GM18520 (cell line): ENCODE measurements at regions not wholly inside any gene's neighbourhood (a gene's known extent, or its start where the extent isn't known, plus 50 kb on each side); places are given as distances from the start of the nearest gene placed in this dataset.

Source experiments
- ATAC-seq: cut with Tn5 transposase; IDR thresholded peaks from one replicate; pipeline ENCODE4 v1.9.1; 2021; ENCODE audit not compliant: unreplicated experiment

DNA sequence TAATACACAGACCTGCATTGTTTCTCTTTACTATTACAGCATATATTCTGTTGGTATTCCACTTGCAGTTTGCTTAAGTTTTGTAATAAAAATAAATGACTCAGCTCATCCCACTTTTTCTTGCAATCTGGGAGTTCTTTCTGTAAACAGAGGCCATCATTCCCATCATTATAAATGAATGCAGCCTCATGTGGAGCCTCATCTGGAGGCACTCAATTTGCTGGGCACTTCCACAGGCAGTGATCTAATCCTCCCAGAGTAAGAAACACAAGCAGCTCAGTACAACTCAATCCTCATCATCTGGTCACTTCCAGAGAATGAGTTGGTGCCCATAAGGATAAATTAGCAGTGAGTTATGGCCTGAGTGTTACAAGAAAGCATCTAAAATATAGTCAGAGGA is 2801.9 kb downstream of the PCDH9 start:
- no peak for ATAC-seq

DNA sequence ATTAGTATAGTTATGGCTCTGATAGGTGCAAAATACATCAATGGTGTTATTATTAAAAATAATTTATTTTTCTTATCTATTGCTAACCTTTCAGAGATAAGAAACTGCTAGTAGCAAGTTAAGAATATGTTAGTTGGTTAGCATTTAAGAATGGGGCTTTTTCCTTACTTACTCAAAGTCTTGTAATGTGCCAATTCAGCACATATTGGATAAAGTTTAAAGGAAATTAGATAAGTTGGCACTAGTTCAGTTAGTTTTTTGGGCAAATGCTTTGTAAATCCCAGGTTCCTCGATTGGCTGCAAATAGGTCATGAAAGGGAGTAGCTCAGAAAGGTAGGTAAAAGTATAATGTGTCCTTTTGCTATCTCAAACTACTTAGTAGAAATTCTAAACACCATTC is 2806.7 kb downstream of the PCDH9 start:
- no peak for ATAC-seq

DNA sequence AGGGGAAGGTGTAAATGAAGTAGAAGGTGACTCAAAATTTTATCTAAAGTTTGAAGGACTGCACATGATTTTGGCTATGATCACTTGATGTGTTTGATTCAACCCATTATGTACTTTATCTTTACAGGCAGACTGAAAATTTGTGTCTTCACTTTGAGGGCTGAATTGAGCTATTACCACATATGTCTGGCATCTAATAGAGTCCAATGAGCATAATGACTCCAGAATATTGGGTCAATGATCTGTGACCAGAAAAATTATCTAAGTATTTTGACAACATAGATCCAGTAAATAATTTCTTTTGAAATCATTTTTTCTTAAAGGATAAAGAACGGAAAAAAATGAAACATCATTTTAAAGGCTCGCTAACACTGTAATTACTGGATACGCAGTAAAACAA is 2810.0 kb downstream of the PCDH9 start:
- ATAC-seq = no peak

DNA sequence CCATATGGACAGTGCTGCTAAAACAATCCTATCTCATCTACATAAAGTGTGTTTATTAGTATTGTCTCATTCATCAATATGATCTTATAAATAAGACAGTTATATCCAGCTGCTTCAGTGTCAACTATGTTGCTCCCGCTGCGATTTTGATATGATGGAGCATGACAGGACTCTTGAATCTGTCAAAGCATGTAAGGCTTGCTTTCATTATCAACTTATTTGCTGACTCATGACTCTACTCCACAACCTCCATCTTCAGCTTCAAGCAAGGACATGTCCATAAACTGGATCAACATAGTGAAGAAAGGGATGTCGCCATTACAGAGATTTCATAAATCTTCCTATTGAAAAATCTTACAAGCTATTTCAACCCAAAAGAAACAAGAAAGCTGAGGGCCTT is 2812.6 kb downstream of the PCDH9 start:
- no peak for ATAC-seq

DNA sequence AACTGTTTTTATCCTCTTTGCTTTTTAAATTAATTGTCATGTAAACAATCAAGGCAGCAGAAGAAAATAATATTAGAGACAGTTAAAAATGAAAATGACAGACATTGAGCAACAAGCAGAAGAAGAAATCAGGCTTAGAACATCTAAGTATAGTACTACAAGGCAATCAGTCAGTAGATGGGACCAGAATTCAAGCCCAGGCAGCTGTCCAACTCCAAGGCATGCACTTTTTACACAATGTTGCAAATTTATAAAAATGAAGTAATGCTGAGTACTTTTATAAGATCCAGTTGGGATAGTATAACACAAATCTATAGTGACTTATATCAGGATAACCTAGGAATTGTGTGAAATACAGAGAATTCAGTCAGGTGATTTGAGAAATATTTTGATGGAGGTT is 2815.8 kb downstream of the PCDH9 start:
- ATAC-seq = no peak

DNA sequence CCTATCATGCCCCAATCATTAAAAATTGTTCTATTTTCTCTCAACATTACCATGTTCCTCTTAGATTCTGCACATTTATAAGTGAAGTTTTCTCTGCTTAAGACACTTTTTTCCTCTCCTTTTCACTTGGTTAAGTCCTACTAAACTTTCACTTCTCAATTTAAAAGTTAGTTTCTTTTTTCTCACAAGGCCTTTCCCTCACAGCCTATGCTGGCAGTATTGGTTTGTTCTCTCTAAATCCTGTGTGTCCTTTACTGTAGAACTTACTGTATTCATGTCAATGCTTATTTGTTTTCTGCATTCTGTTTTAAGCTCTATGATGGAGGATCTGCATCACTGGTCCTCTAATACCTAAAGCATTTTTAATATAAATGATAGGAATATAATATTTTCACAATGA is 2816.6 kb downstream of the PCDH9 start:
- ATAC-seq = no peak

DNA sequence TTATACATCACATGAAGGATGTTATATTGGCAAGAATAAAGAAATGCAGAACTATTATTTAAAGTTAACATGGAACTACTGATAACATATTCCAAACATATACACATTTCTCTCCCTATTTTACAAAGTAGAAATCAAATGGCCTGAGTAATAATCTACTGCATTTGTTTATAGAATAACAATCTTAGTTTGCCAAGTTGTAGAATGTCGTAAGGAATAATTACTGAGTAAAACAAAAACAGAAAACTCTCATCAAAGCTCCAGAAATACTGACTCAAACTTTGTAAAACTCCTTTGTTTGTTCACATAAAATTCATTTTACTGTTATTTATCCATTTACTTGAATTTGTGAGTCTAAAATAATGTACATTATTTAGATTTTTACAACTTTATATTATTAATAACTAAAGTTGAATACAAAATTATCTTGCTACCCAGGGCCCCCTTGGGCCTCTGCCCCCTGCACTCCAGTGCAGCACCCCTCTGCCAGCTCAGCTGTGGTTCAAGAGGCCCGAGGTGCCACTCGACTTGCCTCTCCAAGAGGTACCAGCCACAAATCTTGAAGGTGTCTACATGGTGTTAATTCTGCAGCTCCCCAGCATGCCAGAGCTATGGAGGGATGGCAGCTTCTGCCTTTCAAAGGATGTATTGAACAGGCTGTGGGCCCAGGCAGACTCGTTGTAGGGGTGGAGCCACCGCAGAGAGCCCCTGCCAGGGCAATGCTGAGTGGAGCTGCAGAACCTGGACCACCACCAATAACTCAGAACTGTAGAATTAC is 2819.7 kb downstream of the PCDH9 start:
- ATAC-seq = no peak

DNA sequence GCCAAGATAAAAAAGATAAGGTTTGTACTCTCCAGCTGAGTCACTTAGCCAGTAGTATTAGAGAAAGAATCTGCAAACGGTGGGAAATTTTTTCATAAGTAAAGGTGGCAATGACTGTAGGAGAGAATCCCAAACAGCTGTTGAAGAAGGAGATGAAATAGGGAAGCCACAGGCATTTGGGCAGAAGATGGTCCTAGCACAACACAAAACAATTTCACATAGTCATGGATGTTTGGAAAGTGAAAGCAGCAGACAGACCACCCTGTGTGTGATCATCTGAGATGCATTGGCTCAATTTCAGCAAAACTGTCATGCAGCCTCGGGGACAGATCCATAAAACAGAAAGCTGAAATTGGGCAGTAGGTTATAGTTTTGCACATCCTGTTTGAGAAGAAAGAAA is 2832.4 kb downstream of the PCDH9 start:
- ATAC-seq = no peak

DNA sequence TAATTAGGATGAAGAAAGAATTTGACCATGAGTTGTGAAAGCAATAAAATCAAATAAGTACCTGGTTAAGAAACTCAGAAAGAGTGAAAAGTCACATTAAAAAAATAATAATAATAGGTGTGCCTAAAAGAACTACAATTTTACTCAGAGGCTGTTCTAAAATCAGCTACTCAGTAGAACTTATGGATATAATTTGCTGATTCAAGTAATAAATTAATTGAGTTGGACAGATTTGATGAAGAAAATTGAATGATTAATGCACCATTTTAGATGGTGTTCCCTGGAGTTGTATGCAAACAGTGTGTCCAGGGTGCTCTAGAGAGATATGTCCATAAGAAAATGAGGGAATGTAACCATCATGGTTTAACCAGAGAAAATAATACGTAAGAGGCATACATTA is 2852.5 kb downstream of the PCDH9 start:
- ATAC-seq = no peak

DNA sequence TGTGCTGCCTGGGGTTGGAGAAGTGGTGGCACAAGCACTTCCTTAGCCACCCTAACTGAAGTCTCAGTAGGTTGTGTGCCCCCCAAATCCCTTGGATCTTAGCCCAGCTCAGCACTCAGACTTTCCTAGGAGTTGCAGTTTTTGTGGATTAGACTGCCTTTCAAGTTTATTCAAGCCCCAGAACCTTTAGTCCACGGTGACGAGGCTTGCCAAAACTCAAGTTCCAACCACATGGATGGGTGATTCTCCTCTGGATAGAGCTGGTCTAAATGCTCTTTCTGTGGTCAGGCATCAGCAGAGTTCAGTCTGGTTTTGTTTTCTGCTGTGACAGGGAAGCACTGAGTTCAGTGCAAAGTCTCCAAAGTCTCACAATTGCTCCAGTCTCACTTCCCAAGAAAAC is 2858.7 kb downstream of the PCDH9 start:
- no peak for ATAC-seq

DNA sequence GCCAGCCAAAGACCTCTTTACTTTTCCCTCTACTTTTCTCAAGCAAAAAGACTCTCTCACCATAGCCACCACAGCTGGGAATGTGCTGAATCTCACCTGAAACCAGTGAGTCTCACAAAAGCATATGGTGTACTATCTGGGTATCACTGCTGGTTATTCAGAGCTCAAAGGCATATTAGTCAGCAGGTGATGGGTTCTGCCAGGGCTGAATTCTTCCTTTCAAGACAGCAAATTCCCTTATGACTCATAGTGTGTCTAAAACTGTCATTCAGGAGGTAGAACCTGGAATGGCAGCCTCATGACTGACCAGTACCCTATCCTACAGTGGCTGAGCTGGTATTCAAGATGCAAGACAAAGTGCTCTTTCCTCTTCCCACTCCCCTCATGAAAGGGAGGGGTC is 2859.1 kb downstream of the PCDH9 start:
- ATAC-seq = no peak

DNA sequence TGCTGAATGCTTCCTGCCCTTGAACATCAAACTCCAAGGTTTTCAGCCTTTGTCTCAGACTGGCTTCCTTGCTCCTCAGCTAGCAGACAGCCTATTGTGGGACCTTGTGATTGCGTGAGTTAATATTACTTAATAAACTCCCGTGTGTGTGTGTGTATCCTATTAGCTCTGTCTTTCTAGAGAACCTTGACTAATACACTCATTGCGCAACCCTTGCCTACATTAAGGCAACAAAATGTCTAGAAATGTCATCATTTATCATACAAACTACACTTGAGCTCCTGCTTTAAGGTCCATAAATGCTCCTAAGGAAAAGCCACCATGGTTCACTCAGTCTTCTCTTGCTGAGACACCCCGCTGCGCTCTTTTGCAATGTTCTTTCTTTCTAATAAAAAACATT is 2861.0 kb downstream of the PCDH9 start:
- ATAC-seq = no peak

DNA sequence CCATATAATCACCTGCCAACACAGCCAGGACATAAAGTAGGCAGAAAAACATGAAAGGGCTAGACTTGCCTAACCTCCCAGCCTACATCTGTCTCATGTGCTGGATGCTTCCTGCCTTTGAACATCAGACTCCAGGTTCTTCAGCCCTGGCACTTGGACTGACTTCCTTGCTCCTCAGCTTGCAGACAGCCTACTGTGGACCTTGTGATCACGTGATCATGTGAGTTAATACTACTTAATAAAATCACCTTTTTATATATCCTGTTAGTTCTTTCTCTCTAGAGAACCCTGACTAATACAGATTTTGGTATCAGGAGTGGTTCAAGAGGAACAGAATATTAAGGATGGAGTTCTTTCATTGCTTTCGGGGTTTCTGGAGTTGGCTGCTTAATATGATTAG is 2867.6 kb downstream of the PCDH9 start:
- ATAC-seq = no peak

DNA sequence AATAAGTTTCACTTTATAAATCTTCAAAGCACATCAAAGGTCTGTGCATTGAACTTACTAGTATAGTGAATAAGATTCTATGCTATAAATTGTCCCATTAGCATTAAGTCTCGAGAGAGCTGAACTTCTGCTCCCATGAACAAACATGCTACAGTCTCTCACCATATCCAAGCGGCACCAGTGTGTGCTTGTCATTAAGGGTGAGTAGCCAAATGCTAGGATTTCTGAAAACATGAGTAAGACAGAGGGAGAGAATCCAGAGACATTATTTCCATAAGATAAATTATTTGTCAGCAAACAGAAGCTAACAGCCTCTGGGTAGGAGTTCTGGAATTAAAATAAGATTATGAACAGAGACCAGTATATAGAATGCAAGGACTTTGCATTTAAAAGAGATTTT is 2882.5 kb downstream of the PCDH9 start:
- ATAC-seq = no peak

DNA sequence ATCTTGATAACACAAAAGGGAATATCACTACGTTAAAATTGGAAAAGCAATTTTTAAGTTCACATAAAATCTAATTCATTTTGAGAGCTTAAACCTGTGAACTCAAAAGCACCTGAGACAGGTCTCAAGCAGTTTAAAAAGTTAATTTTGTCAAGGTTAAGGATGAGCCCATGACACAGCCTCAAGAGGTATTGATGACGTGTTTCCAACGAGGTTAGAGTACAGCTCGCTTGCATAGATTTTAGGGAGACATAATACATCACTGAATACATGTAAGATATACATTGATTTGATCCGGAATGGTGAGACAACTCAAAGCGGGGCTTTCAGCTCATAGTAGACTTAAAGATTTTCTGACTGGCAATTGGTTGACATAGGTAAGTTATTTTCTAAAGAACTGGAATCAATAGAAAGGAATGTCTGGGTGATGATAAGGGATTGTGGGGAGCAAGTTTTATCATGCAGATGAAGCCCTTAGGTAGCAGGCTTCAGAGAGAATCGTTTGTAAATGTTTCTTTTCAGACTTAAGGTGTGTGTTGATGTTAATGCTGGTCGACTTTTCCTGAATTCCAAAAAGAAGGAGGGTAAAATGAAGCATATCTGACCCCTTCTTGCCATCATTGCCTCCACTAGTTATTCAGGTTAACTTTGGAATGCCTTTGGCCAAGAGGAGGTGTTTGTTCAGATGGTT is 2890.6 kb downstream of the PCDH9 start:
- ATAC-seq = no peak

DNA sequence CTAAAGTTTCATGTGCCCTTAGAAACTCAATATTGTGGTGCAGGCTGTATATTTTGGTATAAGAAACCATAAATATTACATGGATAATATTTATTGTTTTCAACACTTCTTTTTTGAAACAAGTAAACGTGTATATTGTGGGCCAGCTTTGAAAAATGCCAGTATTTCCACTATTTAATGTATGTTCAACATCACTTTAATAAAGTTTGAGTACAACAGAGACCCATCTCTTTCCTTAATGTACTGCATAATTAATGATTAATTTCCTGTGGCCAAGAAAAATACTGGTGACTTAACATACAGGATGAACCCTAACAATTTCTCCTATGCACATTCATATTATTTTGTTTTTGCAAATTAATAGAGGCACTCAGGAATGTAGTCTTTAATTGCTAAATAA is 2891.5 kb downstream of the PCDH9 start:
- no peak for ATAC-seq

DNA sequence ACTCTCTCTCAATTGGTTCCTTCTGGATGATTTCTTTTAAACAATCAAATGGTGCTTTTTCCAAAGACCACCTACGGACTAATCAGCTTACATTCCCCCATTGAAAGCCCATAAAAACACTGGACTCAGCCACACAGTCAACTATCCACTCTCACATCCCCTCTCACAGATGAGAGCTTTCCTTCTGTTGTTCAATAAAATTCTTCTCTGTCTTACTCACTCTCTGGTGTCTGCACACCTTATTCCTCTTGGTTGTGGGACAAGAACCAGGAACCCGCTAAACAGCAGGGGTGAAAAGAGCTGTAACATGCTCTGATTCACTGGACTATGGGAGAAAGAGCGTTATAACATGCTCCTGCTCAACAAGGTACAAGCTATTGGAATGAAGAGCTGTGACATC is 2896.2 kb downstream of the PCDH9 start:
- ATAC-seq = no peak

DNA sequence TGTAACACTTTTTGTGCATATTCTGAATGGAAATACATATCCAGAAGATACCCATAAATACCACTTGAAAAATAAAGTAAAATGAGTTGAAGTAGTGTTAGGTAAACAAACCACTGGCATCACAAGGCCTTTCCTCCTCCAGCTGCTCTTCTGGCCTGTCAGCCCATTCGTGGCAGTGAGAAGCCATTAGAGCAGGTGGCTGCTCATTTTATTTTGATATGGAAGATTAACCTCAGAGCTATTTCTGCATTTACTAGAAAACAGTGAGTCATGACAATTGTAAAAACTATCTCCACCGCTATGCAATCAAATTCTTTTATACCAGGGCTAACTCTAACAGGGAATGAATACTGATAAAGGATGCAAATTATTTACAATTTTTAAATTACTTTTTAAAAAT is 2898.1 kb downstream of the PCDH9 start:
- no peak for ATAC-seq

DNA sequence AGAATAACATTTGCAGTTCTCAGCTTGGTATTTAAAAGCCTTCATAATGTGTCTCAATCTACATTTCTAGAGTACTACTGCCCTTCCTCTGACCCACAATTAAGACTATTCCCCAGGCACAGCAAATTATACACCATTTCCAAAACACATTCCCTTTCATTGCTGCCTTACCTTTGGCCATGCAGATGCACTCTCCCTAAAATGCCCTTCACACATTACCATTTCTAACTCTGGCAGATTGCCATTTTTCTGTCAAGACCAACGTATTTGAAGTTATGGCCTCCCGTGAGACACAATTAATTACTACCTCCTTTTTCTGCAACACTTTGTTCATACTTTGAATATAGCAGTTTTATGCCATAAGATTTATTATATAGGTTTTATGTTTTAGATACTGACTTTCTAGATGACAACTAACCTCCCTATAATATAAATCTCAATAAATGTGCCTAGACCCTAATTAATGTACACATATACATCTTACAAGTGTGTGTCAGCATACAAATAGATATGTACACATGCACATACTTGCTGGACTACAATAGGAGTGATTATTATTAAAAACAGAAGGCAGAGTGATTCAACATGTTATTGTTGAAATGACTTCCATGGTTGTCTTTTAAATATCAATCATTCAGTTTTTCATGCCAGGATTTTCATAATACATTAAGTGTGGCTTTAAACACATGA is 2902.5 kb downstream of the PCDH9 start:
- no peak for ATAC-seq

DNA sequence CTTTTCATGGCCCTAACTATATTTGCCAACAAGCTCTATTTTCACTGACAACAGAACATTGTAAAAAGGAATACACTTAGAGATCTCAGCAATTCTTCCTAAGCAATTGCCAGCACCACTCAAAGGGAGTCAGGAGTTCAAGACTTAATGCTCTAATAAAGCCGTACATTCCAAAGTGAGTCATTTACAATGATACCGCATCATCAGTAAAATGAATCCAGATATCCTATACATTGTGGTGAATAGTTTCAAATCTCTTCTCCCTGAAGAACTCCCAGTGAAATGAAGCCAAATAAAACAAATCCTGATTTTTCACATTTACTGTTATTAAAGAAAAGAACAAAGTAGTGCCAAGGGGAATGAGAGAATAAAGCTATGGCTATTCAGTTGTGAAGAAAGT is 2898.7 kb upstream of the PCDH20 start:
- ATAC-seq = no peak

DNA sequence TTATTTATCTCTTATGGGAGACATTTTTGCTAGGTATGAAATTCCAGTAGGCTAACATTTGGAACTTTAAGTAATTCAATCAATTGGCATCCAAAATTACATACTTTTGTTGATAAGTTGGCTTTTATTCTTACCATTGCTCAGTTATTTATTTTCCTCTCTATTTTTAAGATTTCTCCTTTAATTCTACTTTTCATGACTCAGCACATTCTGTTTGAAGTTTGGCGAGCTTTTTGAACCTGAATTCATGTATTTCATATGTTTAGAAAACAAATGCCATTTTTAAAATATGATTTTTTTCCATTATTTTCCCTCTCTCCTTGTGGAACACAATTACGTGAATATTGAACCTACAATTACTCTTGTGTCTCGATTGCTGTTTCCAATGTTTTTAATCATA is 2896.3 kb upstream of the PCDH20 start:
- ATAC-seq = no peak

DNA sequence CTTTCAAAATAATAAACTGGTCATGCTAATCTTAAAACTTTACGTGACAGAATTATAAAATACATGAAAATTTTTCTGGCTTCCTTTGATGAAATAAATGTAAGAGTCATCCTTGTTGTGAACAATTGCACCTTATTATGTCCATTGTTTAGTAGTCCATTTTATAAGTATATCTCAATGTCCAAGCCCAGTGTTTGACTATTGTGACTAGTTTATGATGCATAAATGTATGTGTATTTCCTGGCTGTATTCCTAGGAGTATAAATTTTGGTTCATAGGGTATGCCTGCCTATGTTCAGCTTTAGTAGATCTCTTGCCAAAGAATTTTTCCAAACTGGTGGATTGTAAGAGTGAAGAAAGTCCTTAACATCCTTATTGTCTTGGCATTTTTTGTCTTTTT is 2895.5 kb upstream of the PCDH20 start:
- ATAC-seq = no peak
